H9 (cell line): ENCODE measurements at regions not wholly inside any gene's neighbourhood (a gene's known extent, or its start where the extent isn't known, plus 50 kb on each side); places are given as distances from the start of the nearest gene placed in this dataset.

Source experiments
- DNase-seq: peaks from one replicate; pipeline ENCODE4 v3.0.0-alpha.2; 2017
- H2AFZ ChIP-seq: one replicate; pipeline ENCODE4 v1.6.1; 2013; ENCODE audit warnings: mild to moderate bottlenecking, low read length, control low read depth, moderate library complexity
- H2AK5ac ChIP-seq: 2 replicates; pipeline ENCODE4 v1.6.1; 2013; ENCODE audit warnings: low read length, control low read depth, mixed read lengths; ENCODE audit not compliant: insufficient read length
- H2BK120ac ChIP-seq: one replicate; pipeline ENCODE4 v1.6.1; 2013; ENCODE audit warnings: low read depth, mild to moderate bottlenecking, low read length, control low read depth, inconsistent platforms; ENCODE audit not compliant: poor library complexity, severe bottlenecking
- H2BK12ac ChIP-seq: 2 replicates; pipeline ENCODE4 v1.6.1; 2013; ENCODE audit warnings: low read length, control low read depth, mixed read lengths, low read depth; ENCODE audit not compliant: insufficient read length
- H2BK15ac ChIP-seq: 2 replicates; pipeline ENCODE4 v1.6.1; 2013; ENCODE audit warnings: low read depth, low read length, control low read depth
- H2BK20ac ChIP-seq: one replicate; pipeline ENCODE4 v1.6.1; 2013; ENCODE audit warnings: low read depth, mild to moderate bottlenecking, low read length, control low read depth, inconsistent platforms; ENCODE audit not compliant: poor library complexity, severe bottlenecking
- H2BK5ac ChIP-seq: 2 replicates; pipeline ENCODE4 v1.6.1; 2013; ENCODE audit warnings: low read length, control low read depth, mixed read lengths; ENCODE audit not compliant: insufficient read length
- H3K14ac ChIP-seq: 2 replicates; pipeline ENCODE4 v1.6.1; 2013; ENCODE audit warnings: low read length, control low read depth; ENCODE audit not compliant: insufficient read depth
- H3K18ac ChIP-seq: 2 replicates; pipeline ENCODE4 v1.6.1; 2013; ENCODE audit warnings: low read depth, mild to moderate bottlenecking, mixed read lengths, low read length, control low read depth; ENCODE audit not compliant: insufficient read length
- H3K23ac ChIP-seq: 2 replicates; pipeline ENCODE4 v1.6.1; 2013; ENCODE audit warnings: low read length, control low read depth, mixed read lengths, low read depth; ENCODE audit not compliant: insufficient read length
- H3K23me2 ChIP-seq: 2 replicates; pipeline ENCODE4 v1.6.1; 2013; ENCODE audit warnings: low read depth, mild to moderate bottlenecking, mixed read lengths, low read length, control low read depth; ENCODE audit not compliant: insufficient read length, poor library complexity, severe bottlenecking
- H3K27ac ChIP-seq: 2 replicates; pipeline ENCODE4 v1.5.1; 2013; ENCODE audit warnings: low read length, control low read depth, mixed read lengths, low read depth; ENCODE audit not compliant: insufficient read length
- H3K27me3 ChIP-seq: 2 replicates; pipeline ENCODE4 v1.6.1; 2013; ENCODE audit warnings: low read length, control low read depth, inconsistent platforms; ENCODE audit not compliant: insufficient read depth
- H3K4ac ChIP-seq: 2 replicates; pipeline ENCODE4 v1.6.1; 2013; ENCODE audit warnings: low read depth, mild to moderate bottlenecking, control low read depth, inconsistent platforms, low read length, moderate library complexity
- H3K4me1 ChIP-seq: 2 replicates; pipeline ENCODE4 v1.6.1; 2013; ENCODE audit warnings: low read length, control low read depth, inconsistent platforms; ENCODE audit not compliant: insufficient read depth
- H3K4me2 ChIP-seq: 2 replicates; pipeline ENCODE4 v1.6.1; 2013; ENCODE audit warnings: low read length, control low read depth, mixed read lengths; ENCODE audit not compliant: insufficient read length, insufficient read depth
- H3K56ac ChIP-seq: 2 replicates; pipeline ENCODE4 v1.6.1; 2013; ENCODE audit warnings: low read depth, mild to moderate bottlenecking, mixed read lengths, low read length, control low read depth; ENCODE audit not compliant: insufficient read length
- H3K79me1 ChIP-seq: 2 replicates; pipeline ENCODE4 v1.6.1; 2013; ENCODE audit warnings: low read depth, mild to moderate bottlenecking, moderate library complexity, low read length, control low read depth, inconsistent platforms; ENCODE audit not compliant: insufficient read depth, poor library complexity, severe bottlenecking
- H3K79me2 ChIP-seq: 2 replicates; pipeline ENCODE4 v1.6.1; 2013; ENCODE audit warnings: low read length, control low read depth, inconsistent platforms; ENCODE audit not compliant: insufficient read depth
- H3K9ac ChIP-seq: 2 replicates; pipeline ENCODE4 v1.6.1; 2013; ENCODE audit warnings: low read length, control low read depth, mixed read lengths; ENCODE audit not compliant: insufficient read length; ENCODE audit errors: extremely low read depth
- H3K9me3 ChIP-seq: one replicate; pipeline ENCODE4 v1.6.1; 2013; ENCODE audit warnings: low read depth, low read length, inconsistent platforms; ENCODE audit not compliant: control insufficient read depth
- H3T11ph ChIP-seq: one replicate; pipeline ENCODE4 v1.6.1; 2013; ENCODE audit warnings: mild to moderate bottlenecking, low read length, control low read depth, inconsistent platforms
- H4K20me1 ChIP-seq: one replicate; pipeline ENCODE4 v1.6.1; 2013; ENCODE audit not compliant: control insufficient read depth, insufficient read length, insufficient read depth
- H4K5ac ChIP-seq: 2 replicates; pipeline ENCODE4 v1.6.1; 2013; ENCODE audit warnings: low read depth, mild to moderate bottlenecking, mixed read lengths, low read length, control low read depth; ENCODE audit not compliant: insufficient read length
- H4K8ac ChIP-seq: replicated peaks from 2 replicates; pipeline ENCODE4 v1.6.1; 2013; ENCODE audit warnings: low read length, control low read depth, mixed read lengths, low read depth; ENCODE audit not compliant: insufficient read length
- H4K91ac ChIP-seq: 2 replicates; pipeline ENCODE4 v1.6.1; 2013; ENCODE audit warnings: low read depth, mild to moderate bottlenecking, moderate library complexity, mixed read lengths, low read length, control low read depth; ENCODE audit not compliant: insufficient read length
- H3K27ac Mint-ChIP-seq, 3 experiments: 2 replicates in 2 of 3; 3 replicates in 1 of 3; pipeline ENCODE4 v1.8.0; 2020 to 2021; ENCODE audit warnings: mixed read lengths in 3 of 3, mild to moderate bottlenecking in 1 of 3, moderate library complexity in 1 of 3
- H3K27me3 Mint-ChIP-seq: 2 replicates; pipeline ENCODE4 v1.8.0; 2021; ENCODE audit warnings: low read depth, mild to moderate bottlenecking, moderate library complexity, mixed read lengths
- H3K36me3 Mint-ChIP-seq, 3 experiments: 2 replicates in 2 of 3; 3 replicates in 1 of 3; pipeline ENCODE4 v1.8.0; 2020 to 2021; ENCODE audit warnings: low read depth in 3 of 3, mixed read lengths in 3 of 3; ENCODE audit not compliant: insufficient read depth in 1 of 3
- H3K4me1 Mint-ChIP-seq, 2 experiments: 2 replicates each; pipeline ENCODE4 v1.8.0; 2020; ENCODE audit warnings: mixed read lengths in 2 of 2
- H3K4me3 Mint-ChIP-seq, 2 experiments: 2 replicates in 1 of 2; 3 replicates in 1 of 2; pipeline ENCODE4 v1.8.0; 2020 to 2021; ENCODE audit warnings: mild to moderate bottlenecking in 2 of 2, mixed read lengths in 2 of 2, moderate library complexity in 1 of 2
- H3K9me3 Mint-ChIP-seq, 2 experiments: 2 replicates in 1 of 2; 3 replicates in 1 of 2; pipeline ENCODE4 v1.8.0; 2020; ENCODE audit warnings: mild to moderate bottlenecking in 2 of 2, mixed read lengths in 2 of 2, moderate library complexity in 1 of 2
- WGBS: extraction: QIAGEN DNeasy Blood & Tissue Kit; methylation state at CpG from one replicate; pipeline ENCODE4 v1.1.7; 2013; ENCODE audit warnings: missing lambda C conversion rate, low lambda C conversion rate, mixed read lengths; ENCODE audit not compliant: insufficient read length; ENCODE audit errors: extremely low coverage; 5-methylcytosine and 5-hydroxymethylcytosine counted together
- TF ChIP-seq, protein P1 (sequence below): fragments of 200-600 bp; sonication (generic); conservative IDR thresholded peaks from 3 replicates; pipeline ENCODE4 v1.8.0; 2021; ENCODE audit warnings: antibody characterized with exemption, mild to moderate bottlenecking

- no peak overlapping the region for H3K4ac ChIP-seq
- no peak overlapping the region for H4K91ac ChIP-seq
- Mint-ChIP-seq H3K4me3 (no peak overlapping the region), H3K36me3 (no peaks in the 10 kb centered on the region), H3K27me3 (peaks cover 68% of the 10 kb centered on the region), H3K4me1 (peaks cover 8% of the 10 kb centered on the region in 2 experiments), H3K27ac (no peak overlapping the region), H3K9me3 (peaks cover 2 to 9% of the 10 kb centered on the region in 2 experiments)
- TF ChIP-seq, protein P1, sequence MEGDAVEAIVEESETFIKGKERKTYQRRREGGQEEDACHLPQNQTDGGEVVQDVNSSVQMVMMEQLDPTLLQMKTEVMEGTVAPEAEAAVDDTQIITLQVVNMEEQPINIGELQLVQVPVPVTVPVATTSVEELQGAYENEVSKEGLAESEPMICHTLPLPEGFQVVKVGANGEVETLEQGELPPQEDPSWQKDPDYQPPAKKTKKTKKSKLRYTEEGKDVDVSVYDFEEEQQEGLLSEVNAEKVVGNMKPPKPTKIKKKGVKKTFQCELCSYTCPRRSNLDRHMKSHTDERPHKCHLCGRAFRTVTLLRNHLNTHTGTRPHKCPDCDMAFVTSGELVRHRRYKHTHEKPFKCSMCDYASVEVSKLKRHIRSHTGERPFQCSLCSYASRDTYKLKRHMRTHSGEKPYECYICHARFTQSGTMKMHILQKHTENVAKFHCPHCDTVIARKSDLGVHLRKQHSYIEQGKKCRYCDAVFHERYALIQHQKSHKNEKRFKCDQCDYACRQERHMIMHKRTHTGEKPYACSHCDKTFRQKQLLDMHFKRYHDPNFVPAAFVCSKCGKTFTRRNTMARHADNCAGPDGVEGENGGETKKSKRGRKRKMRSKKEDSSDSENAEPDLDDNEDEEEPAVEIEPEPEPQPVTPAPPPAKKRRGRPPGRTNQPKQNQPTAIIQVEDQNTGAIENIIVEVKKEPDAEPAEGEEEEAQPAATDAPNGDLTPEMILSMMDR, result no peak
- H2AFZ ChIP-seq, result no peak overlapping the region
- H4K8ac ChIP-seq, result no peak overlapping the region
- no peak for DNase-seq
- H3T11ph ChIP-seq, result no peak overlapping the region
- no peak overlapping the region for H2AK5ac ChIP-seq
- no peaks in the 10 kb centered on the region; the same call in none of the 2 replicates for H3K4me1 ChIP-seq
- H3K79me2 ChIP-seq, result no peaks in the 10 kb centered on the region
- no peaks in the 10 kb centered on the region for H3K9me3 ChIP-seq
- H3K4me2 ChIP-seq, result no peak overlapping the region
- H2BK5ac ChIP-seq, result no peak overlapping the region
- no CpG with 5 or more reads among the region's 1 CpG for WGBS
- H2BK15ac ChIP-seq, result no peak overlapping the region
- H3K27ac ChIP-seq, result no peak overlapping the region
- no peak overlapping the region for H4K5ac ChIP-seq
- H2BK120ac ChIP-seq, result no peak overlapping the region
- H3K14ac ChIP-seq, result no peak overlapping the region
- no peaks in the 10 kb centered on the region for H4K20me1 ChIP-seq
- no peak overlapping the region for H3K9ac ChIP-seq
- H3K56ac ChIP-seq, result no peak overlapping the region
- no peaks in the 10 kb centered on the region for H3K23me2 ChIP-seq
- peaks cover 4% of the 10 kb centered on the region; the same call in 1 of the 2 replicates for H3K27me3 ChIP-seq
- H3K79me1 ChIP-seq, result no peaks in the 10 kb centered on the region
- no peak overlapping the region for H3K18ac ChIP-seq
- no peak overlapping the region for H2BK12ac ChIP-seq
- no peak overlapping the region for H3K23ac ChIP-seq
- H2BK20ac ChIP-seq, result no peak overlapping the region
Observed at GRCh38 chr16:82523815-82524214, 103.0 kb upstream of the CDH13 start.
